HepG2 (cell line): ENCODE measurements at regions not wholly inside any gene's neighbourhood (a gene's known extent, or its start where the extent isn't known, plus 50 kb on each side); places are given as distances from the start of the nearest gene placed in this dataset.
"Not testable (repeated sequence)": the region's sequence is repeated elsewhere in the genome, so short reads cannot be mapped to it uniquely, and the experiment has no call there.

Experiments used
- ARHGAP35 ChIP-seq: sonication (generic); formaldehyde crosslinking; IDR thresholded peaks from 2 replicates; pipeline ENCODE4 v1.9.0; 2022; ENCODE audit warnings: mild to moderate bottlenecking, inconsistent platforms, moderate library complexity, missing genetic modification reagents, borderline replicate concordance
- DPF2 ChIP-seq: sonication (generic); formaldehyde crosslinking; IDR thresholded peaks from 2 replicates; pipeline ENCODE4 v1.4.0; 2020; ENCODE audit warnings: mild to moderate bottlenecking, low read depth, missing genetic modification reagents, borderline replicate concordance
- TF ChIP-seq, protein P1 (sequence below): sonication (generic); formaldehyde crosslinking; IDR thresholded peaks from 2 replicates; pipeline ENCODE4 v1.5.0; 2020; ENCODE audit warnings: missing genetic modification reagents

- TF ChIP-seq ARHGAP35, DPF2 (CRISPR knock-in tag): not testable (repeated sequence)
- TF ChIP-seq, protein P1, sequence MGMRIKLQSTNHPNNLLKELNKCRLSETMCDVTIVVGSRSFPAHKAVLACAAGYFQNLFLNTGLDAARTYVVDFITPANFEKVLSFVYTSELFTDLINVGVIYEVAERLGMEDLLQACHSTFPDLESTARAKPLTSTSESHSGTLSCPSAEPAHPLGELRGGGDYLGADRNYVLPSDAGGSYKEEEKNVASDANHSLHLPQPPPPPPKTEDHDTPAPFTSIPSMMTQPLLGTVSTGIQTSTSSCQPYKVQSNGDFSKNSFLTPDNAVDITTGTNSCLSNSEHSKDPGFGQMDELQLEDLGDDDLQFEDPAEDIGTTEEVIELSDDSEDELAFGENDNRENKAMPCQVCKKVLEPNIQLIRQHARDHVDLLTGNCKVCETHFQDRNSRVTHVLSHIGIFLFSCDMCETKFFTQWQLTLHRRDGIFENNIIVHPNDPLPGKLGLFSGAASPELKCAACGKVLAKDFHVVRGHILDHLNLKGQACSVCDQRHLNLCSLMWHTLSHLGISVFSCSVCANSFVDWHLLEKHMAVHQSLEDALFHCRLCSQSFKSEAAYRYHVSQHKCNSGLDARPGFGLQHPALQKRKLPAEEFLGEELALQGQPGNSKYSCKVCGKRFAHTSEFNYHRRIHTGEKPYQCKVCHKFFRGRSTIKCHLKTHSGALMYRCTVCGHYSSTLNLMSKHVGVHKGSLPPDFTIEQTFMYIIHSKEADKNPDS (CRISPR knock-in tag) = not testable (repeated sequence)
Measured at GRCh38 chr2:242171290-242171689, 301.8 kb downstream of the RTP5 start.
